Neutrophil (primary cell): ENCODE measurements at regions not wholly inside any gene's neighbourhood (a gene's known extent, or its start where the extent isn't known, plus 50 kb on each side); places are given as distances from the start of the nearest gene placed in this dataset.

ENCODE experiments used
- H3K27ac ChIP-seq: fragments of 200-600 bp; sonication (generic); 2 replicates; pipeline ENCODE4 v1.5.1; 2016; ENCODE audit warnings: mild to moderate bottlenecking, moderate library complexity
- H3K27me3 ChIP-seq: fragments of 200-600 bp; sonication (generic); 2 replicates; pipeline ENCODE4 v1.6.0; 2016; ENCODE audit warnings: mild to moderate bottlenecking
- H3K36me3 ChIP-seq: fragments of 200-600 bp; sonication (generic); 2 replicates; pipeline ENCODE4 v1.5.1; 2017
- H3K4me1 ChIP-seq, 2 experiments: fragments of 200-600 bp in 1 of 2; sonication (generic) in 1 of 2; 1 replicate in 1 of 2; 2 replicates in 1 of 2; pipeline versions ENCODE4 v1.5.1 to v1.6.1; 2013 to 2016; ENCODE audit warnings: low read depth in 1 of 2, low read length in 1 of 2, mild to moderate bottlenecking in 1 of 2, moderate library complexity in 1 of 2; ENCODE audit not compliant: control insufficient read depth in 1 of 2, insufficient read depth in 1 of 2
- H3K4me3 ChIP-seq, 2 experiments: fragments of 200-600 bp in 1 of 2; sonication (generic) in 1 of 2; 1 replicate in 1 of 2; 2 replicates in 1 of 2; pipeline ENCODE4 v1.5.1; 2013 to 2016; ENCODE audit warnings: low read depth in 1 of 2, low read length in 1 of 2, mild to moderate bottlenecking in 1 of 2, moderate library complexity in 1 of 2
- H3K9me3 ChIP-seq: fragments of 200-600 bp; sonication (generic); 2 replicates; pipeline ENCODE4 v1.5.1; 2016
- TF ChIP-seq, protein P1 (sequence below): fragments of 200-600 bp; sonication (generic); IDR thresholded peaks from 2 replicates; pipeline ENCODE4 v1.5.1; 2016; ENCODE audit warnings: antibody characterized with exemption

DNA sequence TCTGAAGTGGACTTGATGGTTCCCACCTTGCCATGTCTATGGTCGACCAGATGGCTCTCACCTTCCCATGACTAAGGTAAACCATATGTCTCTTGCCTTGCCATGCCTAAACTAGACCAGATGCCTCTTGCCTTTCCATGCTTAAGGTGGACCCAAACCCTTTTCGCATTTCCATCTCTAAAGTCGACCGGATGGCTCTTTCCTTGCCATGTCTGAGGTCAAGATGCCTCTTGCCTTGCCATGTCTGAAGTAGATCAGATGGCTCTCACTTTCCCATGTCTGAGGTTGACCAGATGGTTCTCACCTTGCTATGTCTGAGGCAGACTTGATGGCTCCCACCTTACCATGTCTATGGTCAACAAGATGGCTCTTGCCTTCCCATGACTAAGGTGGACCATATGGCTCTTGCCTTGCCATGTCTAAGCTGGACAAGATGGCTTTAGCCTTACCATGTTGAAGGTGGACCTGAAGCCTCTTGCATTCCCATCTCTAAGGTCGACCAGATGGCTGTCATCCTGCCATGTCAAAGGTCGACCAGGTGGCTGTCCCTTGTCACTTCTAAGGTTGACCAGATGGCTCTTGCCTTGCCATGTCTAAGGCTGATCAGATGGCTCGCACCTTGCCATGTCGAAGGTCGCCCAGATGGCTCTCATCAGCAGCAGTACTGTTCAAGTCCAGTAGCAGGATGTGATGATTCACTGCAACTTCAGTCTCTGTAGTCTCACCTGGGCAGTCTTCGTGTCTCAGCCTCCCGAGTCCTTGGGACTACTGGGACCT is 1439.4 kb downstream of the UQCRFS1 start:
- Histone ChIP-seq H3K27me3 (no peaks in the 10 kb centered on the region), H3K9me3 (no peaks in the 10 kb centered on the region)
- TF ChIP-seq, protein P1, sequence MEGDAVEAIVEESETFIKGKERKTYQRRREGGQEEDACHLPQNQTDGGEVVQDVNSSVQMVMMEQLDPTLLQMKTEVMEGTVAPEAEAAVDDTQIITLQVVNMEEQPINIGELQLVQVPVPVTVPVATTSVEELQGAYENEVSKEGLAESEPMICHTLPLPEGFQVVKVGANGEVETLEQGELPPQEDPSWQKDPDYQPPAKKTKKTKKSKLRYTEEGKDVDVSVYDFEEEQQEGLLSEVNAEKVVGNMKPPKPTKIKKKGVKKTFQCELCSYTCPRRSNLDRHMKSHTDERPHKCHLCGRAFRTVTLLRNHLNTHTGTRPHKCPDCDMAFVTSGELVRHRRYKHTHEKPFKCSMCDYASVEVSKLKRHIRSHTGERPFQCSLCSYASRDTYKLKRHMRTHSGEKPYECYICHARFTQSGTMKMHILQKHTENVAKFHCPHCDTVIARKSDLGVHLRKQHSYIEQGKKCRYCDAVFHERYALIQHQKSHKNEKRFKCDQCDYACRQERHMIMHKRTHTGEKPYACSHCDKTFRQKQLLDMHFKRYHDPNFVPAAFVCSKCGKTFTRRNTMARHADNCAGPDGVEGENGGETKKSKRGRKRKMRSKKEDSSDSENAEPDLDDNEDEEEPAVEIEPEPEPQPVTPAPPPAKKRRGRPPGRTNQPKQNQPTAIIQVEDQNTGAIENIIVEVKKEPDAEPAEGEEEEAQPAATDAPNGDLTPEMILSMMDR = no peak

DNA sequence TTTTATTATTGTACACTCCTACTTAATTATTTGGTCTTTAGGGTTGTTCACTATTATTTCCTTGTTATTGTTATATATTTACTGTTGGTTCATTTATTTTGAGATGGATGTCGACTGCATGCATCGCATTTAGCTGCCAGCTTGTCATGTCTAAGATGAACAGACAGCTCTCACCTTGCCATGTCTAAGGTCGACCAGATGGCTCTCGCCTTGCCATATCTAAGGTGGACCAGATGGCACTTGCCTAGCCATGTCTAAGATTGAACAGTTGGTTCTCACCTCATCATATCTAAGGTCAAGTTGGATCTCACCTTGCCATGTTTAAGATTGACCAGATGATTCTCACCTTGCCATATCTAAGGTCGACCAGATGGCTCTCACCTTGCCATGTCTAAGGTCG is 1440.9 kb downstream of the UQCRFS1 start:
- H3K27me3 ChIP-seq = no peaks in the 10 kb centered on the region
- H3K4me1 ChIP-seq = peaks cover 0 to 9% of the 10 kb centered on the region in 2 experiments
- TF ChIP-seq, protein P1 = no peak
- no peak overlapping the region for H3K4me3 ChIP-seq
- no peaks in the 10 kb centered on the region for H3K36me3 ChIP-seq
- no peak overlapping the region for H3K27ac ChIP-seq
- no peaks in the 10 kb centered on the region for H3K9me3 ChIP-seq

More for the DNA sequence above, 1439.4 kb downstream of the UQCRFS1 start:
- Histone ChIP-seq H3K27ac (no peak overlapping the region), H3K4me1 (peaks cover 0 to 9% of the 10 kb centered on the region in 2 experiments), H3K36me3 (no peaks in the 10 kb centered on the region), H3K4me3 (no peak overlapping the region)

DNA sequence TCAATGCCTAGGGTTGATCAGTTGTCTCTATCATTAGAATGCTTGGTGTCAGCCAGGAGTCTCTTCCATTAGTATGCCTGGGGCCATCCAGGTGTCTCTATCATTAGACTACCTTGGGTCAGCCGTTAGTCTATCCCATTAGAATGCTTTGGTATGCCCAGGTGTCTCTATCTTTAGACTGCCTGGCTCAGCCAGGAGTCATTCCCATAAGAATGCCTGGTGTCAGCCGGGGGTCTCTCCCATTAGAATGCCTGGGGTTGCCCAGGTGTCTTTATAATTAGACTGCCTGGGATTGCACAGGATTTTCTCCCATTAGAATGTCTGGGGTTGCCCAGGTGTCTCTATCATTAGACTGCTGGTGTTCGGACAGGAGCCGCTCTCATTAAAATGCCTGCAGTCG is 1442.9 kb downstream of the UQCRFS1 start:
- Histone ChIP-seq H3K4me3 (no peak overlapping the region), H3K27ac (no peak overlapping the region), H3K9me3 (no peaks in the 10 kb centered on the region), H3K27me3 (no peaks in the 10 kb centered on the region), H3K36me3 (no peaks in the 10 kb centered on the region), H3K4me1 (no peaks in the 10 kb centered on the region)
- TF ChIP-seq, protein P1 = no peak

DNA sequence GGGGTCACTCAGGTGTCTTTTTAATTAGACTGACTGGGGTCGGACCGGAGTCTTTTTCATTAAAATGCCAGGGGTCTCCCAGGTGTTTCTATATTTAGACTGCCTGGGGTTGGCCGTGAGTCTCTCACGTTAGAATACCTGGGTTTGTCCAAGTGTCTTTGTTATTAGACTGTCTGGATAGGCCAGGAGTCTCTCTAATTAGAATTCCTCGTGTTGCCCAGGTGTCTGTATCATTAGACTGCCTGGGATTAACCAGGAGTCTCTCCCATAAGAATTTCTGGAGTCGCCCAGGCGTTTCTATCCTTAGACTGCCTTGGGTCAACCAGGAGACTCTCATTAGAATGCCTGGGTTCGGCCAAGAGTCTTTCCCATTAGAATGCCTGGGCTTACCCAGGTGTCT is 1445.7 kb downstream of the UQCRFS1 start:
- H3K9me3 ChIP-seq = no peaks in the 10 kb centered on the region
- no peaks in the 10 kb centered on the region for H3K36me3 ChIP-seq
- H3K4me3 ChIP-seq = no peak overlapping the region
- no peaks in the 10 kb centered on the region for H3K27me3 ChIP-seq
- H3K4me1 ChIP-seq = no peaks in the 10 kb centered on the region
- no peak overlapping the region for H3K27ac ChIP-seq
- TF ChIP-seq, protein P1 = no peak

DNA sequence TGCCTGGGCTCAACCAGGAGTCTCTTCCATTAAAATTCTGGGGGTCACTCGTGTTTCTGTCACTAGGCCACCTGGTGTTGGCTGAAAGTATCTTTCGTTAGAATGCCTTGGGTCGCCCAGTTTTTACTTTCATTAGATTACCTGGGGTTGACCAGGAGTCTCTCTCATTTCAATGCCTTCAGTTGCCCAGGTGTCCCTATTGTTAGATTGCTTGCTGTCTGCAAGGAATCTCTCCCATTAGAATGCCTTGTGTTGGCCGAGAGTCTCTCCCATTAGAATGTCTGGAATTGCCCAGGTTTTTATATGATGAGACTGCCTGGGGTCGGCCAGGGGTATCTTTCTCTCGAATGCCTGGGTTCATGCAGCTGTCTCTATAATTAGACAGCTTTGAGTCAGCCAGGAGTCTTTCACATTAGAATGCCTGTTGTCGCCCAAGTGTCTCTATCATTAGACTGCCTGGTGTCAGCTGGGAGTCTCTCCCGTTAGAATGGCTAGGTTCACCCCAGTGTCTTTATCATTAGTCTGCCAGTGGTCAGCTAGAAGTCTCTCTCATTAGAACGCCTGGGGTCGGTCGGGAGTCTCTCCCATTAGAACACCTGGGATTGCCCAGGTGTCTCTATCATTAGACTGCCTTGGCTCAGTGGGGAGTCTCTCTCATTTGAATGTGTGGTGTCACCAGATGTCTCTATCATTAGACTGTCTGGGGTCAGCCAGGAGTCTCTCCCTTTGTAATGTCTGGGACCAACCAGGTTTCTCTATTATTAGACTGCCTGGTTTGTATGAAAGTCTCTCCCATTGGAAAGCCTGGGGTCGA is 1446.8 kb downstream of the UQCRFS1 start:
- Histone ChIP-seq H3K4me1 (no peaks in the 10 kb centered on the region), H3K27ac (no peak overlapping the region), H3K27me3 (no peaks in the 10 kb centered on the region), H3K4me3 (no peak overlapping the region), H3K36me3 (no peaks in the 10 kb centered on the region), H3K9me3 (no peaks in the 10 kb centered on the region)
- TF ChIP-seq, protein P1 = no peak
